ENCODE measurements at regions not wholly inside any gene's neighbourhood (a gene's known extent, or its start where the extent isn't known, plus 50 kb on each side); places are given as distances from the start of the nearest gene placed in this dataset.

- Histone ChIP-seq H3K9me3 (ENCODE audit: control insufficient read depth in 1 of 2, insufficient read depth in 1 of 2, low read depth in 1 of 2, low read length in 2 of 2) (peaks cover 14% of the 10 kb centered on the region in 2 experiments; a peak in 2 of 4 replicates), H3K36me3 (ENCODE audit: control insufficient read depth in 1 of 2, insufficient read depth in 2 of 2, low read length in 2 of 2) (no peaks in the 10 kb centered on the region), H2AFZ (ENCODE audit: low read depth, low read length, poor library complexity, severe bottlenecking) (no peak overlapping the region), H4K20me1 (ENCODE audit: insufficient read depth) (no peaks in the 10 kb centered on the region), H3K4me1 (ENCODE audit: control insufficient read depth in 1 of 2, insufficient read depth in 2 of 2, low read length in 2 of 2) (no peaks in the 10 kb centered on the region), H3K9ac (ENCODE audit: low read length) (no peak overlapping the region), H3K79me2 (ENCODE audit: insufficient read depth, low read length) (no peaks in the 10 kb centered on the region), H3K4me3 (replicated peaks in 1 of 2; ENCODE audit: low read depth in 1 of 2, low read length in 2 of 2) (no peak overlapping the region), H3K9me2 (ENCODE audit: insufficient read depth) (no peaks in the 10 kb centered on the region), H3K27ac (ENCODE audit: low read depth, low read length) (no peak overlapping the region), H3K4me2 (ENCODE audit: low read length) (no peak overlapping the region), H3K27me3 (ENCODE audit: insufficient read depth, low read length) (no peaks in the 10 kb centered on the region)
- ChIA-PET POLR2A (no interaction called here), RAD21 (ENCODE audit: low non-redundant PET in 1 of 2, low total read pairs in 2 of 2, uncharacterized antibody in 2 of 2, unreplicated experiment in 2 of 2) (no interaction called here), CTCF (no interaction called here)
- ATAC-seq (no peak), DNase-seq (ENCODE audit: low read depth, low spot score) (no peak)
- intact Hi-C loops (cut with micrococcal nuclease): no loop called here
- no TSS peak for BruUV-seq (replicated peaks)
- TF ChIP-seq CTCF (IDR thresholded peaks at IDR 0.05 in 2 of 3, conservative IDR thresholded peaks at IDR 0.05 in 1 of 3; ENCODE audit: borderline replicate concordance in 1 of 3, insufficient read depth in 1 of 3, low read depth in 2 of 3, low read length in 2 of 3) (no peak), EZH2phosphoT487 (IDR thresholded peaks at IDR 0.05; ENCODE audit: borderline replicate concordance) (no peak), ELF1 (IDR thresholded peaks at IDR 0.05; ENCODE audit: borderline replicate concordance, low read depth) (no peak), SRF (IDR thresholded peaks at IDR 0.05; ENCODE audit: low read depth) (no peak), CEBPB (IDR thresholded peaks at IDR 0.05; ENCODE audit: low read depth) (no peak), YY1 (IDR thresholded peaks at IDR 0.05; ENCODE audit: extremely low read depth, insufficient replicate concordance, low read depth, low read length) (no peak), POLR2AphosphoS5 (IDR thresholded peaks at IDR 0.05; ENCODE audit: low read depth, low read length) (no peak), FOSL1 (IDR thresholded peaks at IDR 0.05; ENCODE audit: low read depth) (no peak), REST (IDR thresholded peaks at IDR 0.05; ENCODE audit: low read depth) (no peak), ZFX (IDR thresholded peaks at IDR 0.05) (no peak), EZH2 (IDR thresholded peaks at IDR 0.05) (no peak), RAD21 (IDR thresholded peaks at IDR 0.05; ENCODE audit: low read depth) (no peak), ZBTB33 (IDR thresholded peaks at IDR 0.05; ENCODE audit: extremely low read depth, insufficient replicate concordance, low read length) (no peak), MAX (IDR thresholded peaks at IDR 0.05) (no peak), POLR2A (IDR thresholded peaks at IDR 0.05; ENCODE audit: borderline replicate concordance, extremely low read depth, insufficient read depth, insufficient read length) (no peak)
Measured at GRCh38 chr10:10854725-10855124, 162.9 kb upstream of the CELF2 start.

All from HCT116 (cell line).